ENCODE measurements at regions not wholly inside any gene's neighbourhood (a gene's known extent, or its start where the extent isn't known, plus 50 kb on each side); places are given as distances from the start of the nearest gene placed in this dataset.

GRCh38 chr10:4352414-4352961, 473.5 kb upstream of the AKR1E2 start:
- intact Hi-C loops (cut with micrococcal nuclease): no loop called here

DNA sequence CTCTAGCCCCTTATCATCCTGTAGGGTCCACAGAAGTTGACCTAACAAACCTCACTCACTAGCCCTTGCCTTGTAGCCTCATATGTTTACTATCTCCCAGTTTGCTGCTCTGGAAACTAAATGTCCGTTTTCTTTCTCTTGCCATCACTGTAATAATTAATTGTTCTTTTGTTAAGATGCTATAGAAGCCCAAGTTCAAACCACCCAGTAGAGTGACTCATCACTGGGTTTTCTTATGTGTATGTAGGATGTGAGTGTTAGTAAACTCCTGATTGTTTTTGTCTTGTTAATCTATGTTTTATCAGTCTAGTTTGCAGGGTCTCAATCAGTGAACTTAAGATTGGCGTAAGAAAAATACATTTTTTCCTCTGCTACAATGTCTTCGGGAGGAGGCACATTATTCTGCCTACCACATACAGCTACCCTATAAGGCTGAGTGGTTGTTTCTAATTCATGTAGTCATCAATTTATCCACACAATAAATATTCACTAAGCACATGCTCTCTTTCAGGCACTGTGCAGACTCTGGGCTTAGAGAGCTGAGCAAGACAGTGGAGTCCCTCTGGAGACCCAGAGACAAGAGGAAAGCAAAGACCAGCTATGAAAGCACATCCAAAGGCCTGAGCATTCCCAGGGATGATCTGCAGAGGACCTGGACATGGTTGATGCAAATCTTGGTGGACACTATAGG, 474.1 kb upstream of the AKR1E2 start:
- intact Hi-C loops (cut with micrococcal nuclease): no loop called here

DNA sequence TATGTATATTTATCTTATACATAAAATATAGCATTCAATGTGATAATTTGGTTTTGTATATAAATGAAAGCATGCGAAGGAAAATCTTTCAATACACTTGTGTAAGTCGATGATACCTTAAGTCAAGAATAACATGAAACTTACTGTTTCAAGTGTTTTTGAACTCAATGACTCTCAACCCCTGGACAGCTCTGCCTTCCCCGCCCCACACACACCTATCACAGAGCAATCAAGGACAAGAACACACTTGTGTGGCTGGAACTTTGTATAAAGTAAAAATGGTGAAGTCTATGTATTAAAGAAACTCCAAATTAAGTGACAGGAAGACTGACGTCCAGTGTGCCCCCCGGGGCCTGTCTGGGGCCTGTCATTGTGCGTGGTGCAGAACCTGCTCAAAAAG, 478.6 kb upstream of the AKR1E2 start:
- intact Hi-C loops (cut with micrococcal nuclease): no loop called here

DNA sequence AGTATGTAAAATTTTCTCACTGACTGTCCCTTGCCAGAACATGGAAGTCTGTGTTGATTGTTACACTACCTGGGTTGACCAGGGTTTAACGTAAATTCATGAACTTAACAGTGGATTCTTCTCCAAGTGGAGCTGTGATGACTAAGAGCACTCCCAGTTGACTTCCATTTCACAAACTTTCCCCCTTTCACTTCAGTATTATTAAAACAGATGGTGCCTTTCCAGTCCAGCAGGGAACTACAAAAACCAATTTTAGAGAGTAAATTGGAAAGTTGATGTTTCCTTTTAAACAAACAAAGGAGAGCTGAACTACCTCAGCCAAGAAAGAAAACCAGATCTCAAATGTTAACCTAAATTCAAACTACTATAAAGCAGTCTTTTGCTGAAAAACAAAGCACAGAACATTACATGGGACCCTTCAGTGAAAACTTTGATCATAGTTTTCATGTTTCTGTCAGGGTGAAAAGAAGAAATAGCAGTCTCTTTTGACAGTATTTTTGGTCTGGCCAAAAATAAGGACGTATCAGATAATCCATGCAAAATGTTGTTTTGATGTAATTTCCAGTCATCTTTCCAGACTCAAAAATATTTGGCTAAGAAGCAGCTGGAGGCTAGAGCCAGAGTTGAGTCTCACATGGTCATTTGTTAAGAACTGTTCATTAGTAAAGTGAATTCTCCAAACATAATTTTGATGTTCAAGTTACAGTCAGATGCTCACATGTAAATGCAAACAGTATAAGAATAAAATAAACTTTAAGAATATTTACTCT, 479.9 kb upstream of the AKR1E2 start:
- intact Hi-C loops (cut with micrococcal nuclease): no loop called here

GRCh38 chr10:4344492-4344994, 481.5 kb upstream of the AKR1E2 start:
- intact Hi-C loops (cut with micrococcal nuclease): no loop called here

- intact Hi-C loops (cut with micrococcal nuclease): no loop called here
Observed at GRCh38 chr10:4343873-4344272, 482.1 kb upstream of the AKR1E2 start.

DNA sequence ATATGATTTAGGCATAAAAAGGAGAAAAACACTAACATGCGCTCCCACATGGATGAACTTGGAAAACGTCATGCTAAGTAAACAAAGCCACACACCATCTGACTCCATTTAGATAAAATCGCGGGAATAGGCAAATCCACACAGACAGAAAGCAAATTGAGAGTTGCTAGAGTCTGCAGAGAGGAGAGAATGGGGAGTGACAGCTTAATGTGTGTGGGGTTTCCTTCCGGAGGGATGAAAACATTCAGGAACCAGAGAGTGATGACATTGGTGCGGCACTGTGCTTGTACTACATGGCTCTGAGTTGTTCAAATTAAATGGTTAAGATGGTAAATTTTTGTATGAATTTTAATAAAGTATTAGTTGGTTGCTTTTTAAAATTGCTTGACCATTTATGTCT, 482.9 kb upstream of the AKR1E2 start:
- intact Hi-C loops (cut with micrococcal nuclease): no loop called here

GRCh38 chr10:4338768-4339167, 487.2 kb upstream of the AKR1E2 start:
- intact Hi-C loops (cut with micrococcal nuclease): no loop called here

DNA sequence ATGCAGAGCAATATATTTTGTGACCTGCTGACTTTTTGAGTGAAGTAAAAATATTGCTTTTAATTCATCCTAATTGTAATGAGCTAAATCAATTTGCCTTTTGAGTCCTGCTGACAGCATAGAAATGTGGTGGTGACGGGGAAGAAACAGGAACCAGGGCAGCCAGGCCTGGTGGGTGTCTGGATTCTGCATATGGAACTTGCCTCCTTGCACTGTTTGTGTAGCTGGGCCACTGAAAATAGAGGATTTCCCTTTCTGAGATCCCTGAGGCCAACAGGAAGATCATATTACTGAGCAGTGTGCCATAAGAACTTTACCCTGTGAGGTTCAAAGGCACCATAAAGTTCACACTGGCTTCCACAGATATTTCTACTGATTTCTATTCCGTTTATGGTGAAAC, 488.4 kb upstream of the AKR1E2 start:
- intact Hi-C loops (cut with micrococcal nuclease): no loop called here

DNA sequence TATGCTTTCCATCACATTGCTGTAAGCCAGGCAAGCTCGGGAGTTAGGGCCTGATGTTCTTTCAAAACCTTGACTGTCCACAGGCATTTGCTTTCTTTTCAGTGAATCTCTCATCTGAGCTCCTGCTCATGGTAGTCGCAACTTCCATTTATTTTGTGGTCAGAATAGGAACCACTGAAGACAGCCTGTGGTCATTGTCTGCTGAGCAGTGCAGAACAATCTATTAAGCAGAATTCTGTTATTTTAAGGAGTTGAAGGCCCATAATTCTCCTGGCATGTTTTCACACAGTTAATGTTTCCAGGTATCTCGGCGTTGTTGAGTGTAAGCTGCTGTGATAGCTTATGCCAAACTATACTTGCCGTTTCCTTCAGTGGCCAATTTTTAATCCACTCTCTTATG, 491.1 kb upstream of the AKR1E2 start:
- intact Hi-C loops (cut with micrococcal nuclease): no loop called here

GRCh38 chr10:4334015-4334414, 492.0 kb upstream of the AKR1E2 start:
- intact Hi-C loops (cut with micrococcal nuclease): no loop called here

DNA sequence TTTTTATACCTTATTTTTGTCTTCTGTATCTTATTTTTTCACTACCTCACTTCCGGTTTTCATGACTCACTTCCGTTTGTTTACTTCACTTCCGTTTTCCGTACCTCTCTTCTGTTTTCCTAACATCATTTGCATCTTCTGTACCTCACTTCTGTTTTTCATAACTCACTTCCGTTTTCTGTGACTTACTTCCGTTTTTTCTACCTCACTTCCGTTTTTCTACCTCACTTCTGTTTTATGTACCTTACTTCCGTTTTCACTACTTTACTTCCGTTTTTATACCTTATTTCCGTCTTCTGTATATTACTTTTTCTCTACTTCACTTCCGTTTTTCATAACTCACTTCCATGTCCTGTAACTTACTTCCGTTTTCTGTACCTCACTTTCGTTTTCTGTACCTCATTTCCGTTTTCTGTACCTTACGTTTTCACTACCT, 492.5 kb upstream of the AKR1E2 start:
- intact Hi-C loops (cut with micrococcal nuclease): no loop called here

DNA sequence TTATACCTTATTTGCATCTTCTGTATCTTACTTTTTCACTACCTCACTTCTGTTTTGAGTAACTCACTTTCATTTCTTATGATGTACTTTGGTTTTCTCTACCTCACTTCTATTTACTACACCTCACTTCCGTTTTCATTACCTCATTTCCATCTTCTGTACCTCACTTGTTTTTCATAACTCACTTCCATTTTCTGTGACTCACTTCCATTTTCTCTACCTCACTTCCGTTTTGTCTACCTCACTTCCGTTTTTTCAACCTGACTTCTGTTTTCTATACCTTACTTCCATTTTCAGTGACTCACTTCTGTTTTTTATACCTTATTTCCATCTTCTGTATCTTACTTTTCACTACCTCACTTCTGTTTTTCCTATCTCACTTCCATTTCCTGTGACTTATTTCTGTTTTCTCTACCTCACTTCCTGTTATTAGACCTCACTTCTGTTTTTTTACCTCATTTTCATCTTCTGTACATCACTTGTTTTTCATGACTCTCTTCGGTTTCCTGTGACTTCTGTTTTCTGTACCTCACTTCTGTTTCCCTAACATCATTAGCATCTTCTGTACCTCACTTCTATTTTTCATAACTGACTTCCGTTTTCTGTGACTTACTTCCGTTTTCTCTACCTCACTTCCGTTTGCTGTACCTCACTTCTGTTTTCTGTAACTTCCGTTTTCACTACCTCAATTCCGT, 493.1 kb upstream of the AKR1E2 start:
- intact Hi-C loops (cut with micrococcal nuclease): no loop called here

- intact Hi-C loops (cut with micrococcal nuclease): no loop called here
Observed at GRCh38 chr10:4331150-4331549, 494.9 kb upstream of the AKR1E2 start.

GRCh38 chr10:4330636-4331035, 495.4 kb upstream of the AKR1E2 start:
- intact Hi-C loops (cut with micrococcal nuclease): no loop called here

DNA sequence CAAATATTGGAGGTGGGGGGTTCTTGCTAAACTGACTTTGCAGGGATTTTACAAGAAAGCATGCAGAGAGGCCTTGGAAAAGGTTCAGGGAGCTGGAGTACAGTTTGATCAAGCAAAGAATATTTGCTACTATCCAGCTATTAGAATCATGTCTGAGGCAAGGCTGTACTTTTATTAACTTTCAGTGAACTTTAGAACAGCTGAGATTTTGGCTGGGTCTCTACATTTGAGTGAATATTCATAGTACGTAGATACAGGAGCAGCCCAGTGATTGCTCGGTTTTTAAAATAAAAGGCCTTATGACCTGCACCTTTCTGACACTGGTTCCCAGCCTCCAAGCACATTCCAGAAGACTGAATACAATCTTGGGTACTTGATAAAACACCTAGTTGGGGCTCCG, 496.8 kb upstream of the AKR1E2 start:
- intact Hi-C loops (cut with micrococcal nuclease): no loop called here

- intact Hi-C loops (cut with micrococcal nuclease): no loop called here
Observed at GRCh38 chr10:4326647-4327046, 499.4 kb upstream of the AKR1E2 start.

- intact Hi-C loops (cut with micrococcal nuclease): no loop called here
Observed at GRCh38 chr10:4319870-4320367, 506.1 kb upstream of the AKR1E2 start.

- intact Hi-C loops (cut with micrococcal nuclease): no loop called here
Observed at GRCh38 chr10:4316161-4316810, 509.7 kb upstream of the AKR1E2 start.

- intact Hi-C loops (cut with micrococcal nuclease): no loop called here
Observed at GRCh38 chr10:4315551-4315950, 510.5 kb upstream of the AKR1E2 start.

DNA sequence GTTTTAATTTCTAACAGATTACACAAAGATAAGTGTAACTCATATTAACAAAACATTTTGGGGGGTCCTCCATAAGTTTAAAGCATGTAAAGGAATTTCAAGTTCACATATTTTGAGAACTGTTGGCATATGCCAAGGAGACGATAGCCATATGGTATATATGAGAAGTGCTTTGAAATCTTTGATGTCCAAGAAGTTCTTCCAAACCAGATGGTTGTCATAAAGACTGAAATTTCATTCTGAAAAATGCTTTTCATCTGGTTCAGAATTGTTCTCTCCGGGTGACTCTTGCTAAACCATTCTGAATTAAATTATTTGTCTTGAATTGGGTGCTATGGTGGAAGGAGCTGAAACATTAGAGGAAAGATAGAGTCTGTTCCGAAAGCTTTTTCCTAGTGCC, 513.0 kb upstream of the AKR1E2 start:
- intact Hi-C loops (cut with micrococcal nuclease): no loop called here
